Heart left ventricle (tissue), 13 donors: ENCODE measurements at regions not wholly inside any gene's neighbourhood (a gene's known extent, or its start where the extent isn't known, plus 50 kb on each side); places are given as distances from the start of the nearest gene placed in this dataset.

Source experiments
- POLR2A ChIP-seq, 2 donors: fragments of 450-650 bp; IDR thresholded peaks; one replicate each; pipeline ENCODE4 v1.6.1; 2017; ENCODE audit warnings: antibody characterized with exemption in 2 of 2, mild to moderate bottlenecking in 2 of 2, moderate library complexity in 2 of 2
- TF ChIP-seq, protein P1 (sequence below), 12 donors: fragments of 200-600 bp; sonication (generic) in 4 of 12; IDR thresholded peaks; one replicate each; pipeline versions ENCODE4 v1.5.0 to v1.8.0; 2018 to 2022; ENCODE audit warnings: antibody characterized with exemption in 12 of 12, mild to moderate bottlenecking in 5 of 12
- donor health status: ischemic (EF 13 %, LVEDD 7.1; RV severe dilation, severe dysfunction).
- donor health status: DM: no; HTN: yes; CAD: no.
- donor health status: DM: no; HTN: no; CAD: no.
- donor health status: ischemic (EF 25% LVEDD 6.9; RV normal size, moderate dysfunction).
- donor health status: ischemic (EF 25% LVEDD 5.7; RV mildly dilated, moderate dysfunction).
- donor health status: ischemic (EF 35%, LVEDD 5.7; RV mildly dilated, moderate dysfunction).
- donor health status: nonischemic (EF 11% LVEDD 7.7; RV severe dilation, severe dysfunction).
- donor health status: DM: yes; HTN: yes; CAD: no.
- donor health status: PGD.
- donor health status: ischemic (EF 29% LVEDD 5.4; RV normal size, mild dysfunction).
- donor health status: nonischemic (EF 23%, LVEDD 6.1; RV moderate dilation, normal function).

DNA sequence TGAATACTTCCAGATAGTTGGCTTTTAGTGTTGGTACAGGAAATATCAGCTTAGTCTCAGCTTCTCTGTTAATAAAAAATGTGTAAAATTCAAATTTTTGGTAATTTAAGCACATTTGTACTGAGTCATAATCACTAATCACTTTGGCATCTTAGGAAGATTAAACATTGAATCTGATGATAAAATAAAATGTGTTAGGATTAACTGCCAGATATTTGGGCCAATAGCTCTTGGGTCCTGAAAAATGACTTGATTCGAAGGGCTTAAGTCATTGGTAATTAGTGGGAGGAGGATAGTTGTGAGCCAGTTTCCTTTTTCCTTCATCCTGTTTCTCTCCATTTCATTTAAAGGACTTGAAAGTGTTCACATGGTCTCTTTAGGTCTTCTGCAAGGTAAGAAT is 426.1 kb downstream of the RFPL4B start:
- TF ChIP-seq, protein P1, sequence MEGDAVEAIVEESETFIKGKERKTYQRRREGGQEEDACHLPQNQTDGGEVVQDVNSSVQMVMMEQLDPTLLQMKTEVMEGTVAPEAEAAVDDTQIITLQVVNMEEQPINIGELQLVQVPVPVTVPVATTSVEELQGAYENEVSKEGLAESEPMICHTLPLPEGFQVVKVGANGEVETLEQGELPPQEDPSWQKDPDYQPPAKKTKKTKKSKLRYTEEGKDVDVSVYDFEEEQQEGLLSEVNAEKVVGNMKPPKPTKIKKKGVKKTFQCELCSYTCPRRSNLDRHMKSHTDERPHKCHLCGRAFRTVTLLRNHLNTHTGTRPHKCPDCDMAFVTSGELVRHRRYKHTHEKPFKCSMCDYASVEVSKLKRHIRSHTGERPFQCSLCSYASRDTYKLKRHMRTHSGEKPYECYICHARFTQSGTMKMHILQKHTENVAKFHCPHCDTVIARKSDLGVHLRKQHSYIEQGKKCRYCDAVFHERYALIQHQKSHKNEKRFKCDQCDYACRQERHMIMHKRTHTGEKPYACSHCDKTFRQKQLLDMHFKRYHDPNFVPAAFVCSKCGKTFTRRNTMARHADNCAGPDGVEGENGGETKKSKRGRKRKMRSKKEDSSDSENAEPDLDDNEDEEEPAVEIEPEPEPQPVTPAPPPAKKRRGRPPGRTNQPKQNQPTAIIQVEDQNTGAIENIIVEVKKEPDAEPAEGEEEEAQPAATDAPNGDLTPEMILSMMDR (IDR thresholded peaks at IDR 0.05) = no peak
- TF ChIP-seq POLR2A (IDR thresholded peaks at IDR 0.05) = no peak
